ENCODE measurements at regions not wholly inside any gene's neighbourhood (a gene's known extent, or its start where the extent isn't known, plus 50 kb on each side); places are given as distances from the start of the nearest gene placed in this dataset.

DNA sequence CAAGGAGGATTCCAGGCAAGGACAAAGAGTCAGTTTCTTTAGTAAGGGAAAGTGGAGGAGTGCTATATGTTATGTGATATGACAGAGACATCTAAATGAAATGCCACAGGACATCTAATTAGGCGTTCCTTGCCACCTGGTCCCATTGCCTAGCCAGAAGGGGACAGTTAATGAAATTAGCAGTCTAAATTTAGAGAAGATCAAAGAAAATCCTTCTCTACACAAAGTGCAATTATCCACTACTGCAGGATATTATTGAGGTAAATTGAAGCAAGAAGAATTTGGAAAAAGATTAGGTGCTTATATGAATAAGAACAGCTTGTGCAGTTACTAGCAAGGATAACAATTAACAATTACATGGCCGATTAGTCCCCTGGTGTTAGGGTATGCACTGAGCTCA is 495.3 kb upstream of the NMUR2 start:
- no peaks in the 10 kb centered on the region for H3K4me1 ChIP-seq
- intact Hi-C loops (cut with DNase I): no loop called here
- WGBS: 66% methylated on average over 2 of the region's 2 CpGs
- no peaks in the 10 kb centered on the region for H3K9me3 ChIP-seq
- no peak overlapping the region for H3K27ac ChIP-seq (replicated peaks in 1 of 4)
- H3K4me3 ChIP-seq: no peak overlapping the region
- H3K36me3 ChIP-seq: no peaks in the 10 kb centered on the region
- H3K27me3 ChIP-seq: no peaks in the 10 kb centered on the region
- TF ChIP-seq, protein P1, sequence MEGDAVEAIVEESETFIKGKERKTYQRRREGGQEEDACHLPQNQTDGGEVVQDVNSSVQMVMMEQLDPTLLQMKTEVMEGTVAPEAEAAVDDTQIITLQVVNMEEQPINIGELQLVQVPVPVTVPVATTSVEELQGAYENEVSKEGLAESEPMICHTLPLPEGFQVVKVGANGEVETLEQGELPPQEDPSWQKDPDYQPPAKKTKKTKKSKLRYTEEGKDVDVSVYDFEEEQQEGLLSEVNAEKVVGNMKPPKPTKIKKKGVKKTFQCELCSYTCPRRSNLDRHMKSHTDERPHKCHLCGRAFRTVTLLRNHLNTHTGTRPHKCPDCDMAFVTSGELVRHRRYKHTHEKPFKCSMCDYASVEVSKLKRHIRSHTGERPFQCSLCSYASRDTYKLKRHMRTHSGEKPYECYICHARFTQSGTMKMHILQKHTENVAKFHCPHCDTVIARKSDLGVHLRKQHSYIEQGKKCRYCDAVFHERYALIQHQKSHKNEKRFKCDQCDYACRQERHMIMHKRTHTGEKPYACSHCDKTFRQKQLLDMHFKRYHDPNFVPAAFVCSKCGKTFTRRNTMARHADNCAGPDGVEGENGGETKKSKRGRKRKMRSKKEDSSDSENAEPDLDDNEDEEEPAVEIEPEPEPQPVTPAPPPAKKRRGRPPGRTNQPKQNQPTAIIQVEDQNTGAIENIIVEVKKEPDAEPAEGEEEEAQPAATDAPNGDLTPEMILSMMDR (IDR thresholded peaks at IDR 0.05): no peak
- TF ChIP-seq EP300 (IDR thresholded peaks at IDR 0.05) (no peak), POLR2AphosphoS5 (IDR thresholded peaks at IDR 0.05) (no peak)
- DNase-seq (ENCODE audit: extremely low spot score): no peak

DNA sequence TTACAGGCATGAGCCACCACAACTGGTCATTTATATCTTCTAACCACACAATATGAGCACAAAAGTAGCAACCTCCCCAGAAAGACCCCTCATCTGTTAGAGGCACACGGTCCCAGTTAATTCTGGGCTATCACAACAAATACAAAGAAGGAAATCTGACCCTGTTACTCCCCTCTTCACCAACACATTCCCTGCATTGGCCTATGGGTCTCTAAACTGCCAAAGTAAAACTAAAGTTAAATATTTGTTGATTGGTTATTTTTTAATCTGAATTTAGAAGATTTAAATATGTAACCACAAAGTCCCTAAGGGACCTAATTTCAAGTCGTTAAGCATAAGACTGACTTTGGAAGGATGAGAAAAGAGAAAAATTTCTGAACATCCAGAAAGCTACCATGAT is 496.7 kb upstream of the NMUR2 start:
- Histone ChIP-seq H3K9me3 (no peaks in the 10 kb centered on the region), H3K36me3 (no peaks in the 10 kb centered on the region), H3K4me3 (no peak overlapping the region), H3K4me1 (no peaks in the 10 kb centered on the region), H3K27ac (replicated peaks in 1 of 4) (no peak overlapping the region), H3K27me3 (no peaks in the 10 kb centered on the region)
- TF ChIP-seq POLR2A (IDR thresholded peaks at IDR 0.05; ENCODE audit: low read depth): no peak
- TF ChIP-seq POLR2AphosphoS5 (IDR thresholded peaks at IDR 0.05): no peak
- no peak for TF ChIP-seq EP300 (IDR thresholded peaks at IDR 0.05)
- TF ChIP-seq, protein P1 (IDR thresholded peaks at IDR 0.05): no peak
- no peak for DNase-seq (ENCODE audit: extremely low spot score)
- intact Hi-C loops (cut with DNase I): no loop called here
- WGBS: 80% methylated on average over 2 of the region's 2 CpGs

DNA sequence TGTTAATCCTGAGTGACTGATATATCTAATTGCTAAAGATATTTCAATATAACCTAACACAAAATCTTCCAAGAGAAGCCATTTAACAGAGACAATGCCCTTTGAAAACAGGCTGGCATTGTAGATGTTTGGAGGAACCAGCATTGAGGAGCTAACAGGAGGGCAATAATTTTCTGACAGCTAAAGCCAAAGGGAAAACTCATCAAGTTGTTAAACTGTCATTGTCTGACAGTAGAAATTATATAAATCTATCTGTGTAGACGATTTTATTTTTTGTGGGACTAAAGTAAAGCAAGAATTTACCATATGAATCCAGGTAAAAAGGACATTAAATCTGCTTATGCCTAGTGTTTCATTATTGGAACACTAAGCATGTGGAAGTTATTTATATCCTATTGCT is 500.2 kb upstream of the NMUR2 start:
- no peak for TF ChIP-seq POLR2A (IDR thresholded peaks at IDR 0.05; ENCODE audit: low read depth)
- no peak for TF ChIP-seq POLR2AphosphoS5 (IDR thresholded peaks at IDR 0.05)
- TF ChIP-seq EP300 (IDR thresholded peaks at IDR 0.05): no peak
- TF ChIP-seq, protein P1 (IDR thresholded peaks at IDR 0.05): no peak
- H3K4me1 ChIP-seq: no peaks in the 10 kb centered on the region
- H3K4me3 ChIP-seq: no peak overlapping the region
- no peaks in the 10 kb centered on the region for H3K36me3 ChIP-seq
- no peak overlapping the region for H3K27ac ChIP-seq (replicated peaks in 1 of 4)
- intact Hi-C loops (cut with DNase I): no loop called here
- WGBS: 50% methylated on average over 1 of the region's 1 CpG
- no peak for DNase-seq (ENCODE audit: extremely low spot score)
- H3K27me3 ChIP-seq: no peaks in the 10 kb centered on the region
- H3K9me3 ChIP-seq: no peaks in the 10 kb centered on the region

DNA sequence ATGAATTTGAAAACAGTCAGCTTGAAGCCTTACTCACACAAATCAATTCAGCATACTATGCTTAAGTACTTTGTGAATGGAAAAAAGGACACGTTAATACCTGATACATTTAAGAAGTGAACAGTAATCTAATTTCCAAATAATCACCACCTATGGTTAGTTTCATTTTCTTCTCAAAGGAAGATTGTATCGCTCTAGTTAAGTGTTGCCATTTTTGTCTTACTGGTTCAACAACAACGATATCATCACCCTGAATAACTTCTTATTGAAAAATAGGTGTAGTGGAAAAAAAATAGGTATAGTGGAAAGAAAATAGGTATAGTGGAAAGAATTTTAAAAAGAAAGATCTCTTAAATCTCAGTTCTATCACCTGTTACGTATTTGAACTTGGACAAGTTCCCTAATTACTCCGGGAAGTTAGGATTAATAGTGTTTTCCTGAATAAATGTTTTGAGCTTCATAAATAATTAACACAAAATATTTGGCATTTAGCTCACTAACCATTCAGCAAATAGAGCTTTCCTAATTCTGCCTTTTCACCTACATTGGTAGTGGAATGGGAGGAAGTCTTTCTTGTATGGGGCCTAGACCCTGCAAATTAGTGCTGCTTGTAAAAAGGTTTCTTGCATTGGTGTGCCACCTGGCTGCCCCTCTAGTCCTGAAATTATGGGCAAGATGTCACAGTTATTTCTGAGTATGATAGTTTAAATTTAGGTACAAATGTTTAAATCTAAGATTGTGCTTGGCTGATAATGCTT is 502.6 kb upstream of the NMUR2 start:
- H3K9me3 ChIP-seq: no peaks in the 10 kb centered on the region
- TF ChIP-seq, protein P1 (IDR thresholded peaks at IDR 0.05): no peak
- TF ChIP-seq POLR2AphosphoS5 (IDR thresholded peaks at IDR 0.05) (no peak), EP300 (IDR thresholded peaks at IDR 0.05) (no peak), POLR2A (IDR thresholded peaks at IDR 0.05; ENCODE audit: low read depth) (no peak)

DNA sequence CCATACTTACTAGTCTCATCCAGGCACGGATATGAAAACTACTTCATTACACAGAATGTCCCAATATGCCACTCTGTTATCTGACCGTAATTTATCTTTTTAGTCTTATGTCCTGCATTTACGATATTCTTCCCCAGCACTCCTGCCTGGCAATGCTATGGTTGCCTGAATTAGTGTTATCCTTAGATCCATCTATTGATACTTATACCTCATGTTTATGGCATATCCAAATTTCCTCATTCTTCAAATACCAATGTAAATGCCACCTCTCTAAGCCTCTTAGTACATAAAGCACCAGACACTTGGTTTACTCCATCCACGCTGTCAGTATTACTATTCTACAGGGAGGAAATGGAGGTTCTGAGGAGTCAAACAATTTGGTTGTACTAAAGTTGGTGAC is 507.8 kb upstream of the NMUR2 start:
- Histone ChIP-seq H3K27ac (replicated peaks in 1 of 4) (no peak overlapping the region), H3K9me3 (no peaks in the 10 kb centered on the region), H3K4me3 (no peak overlapping the region), H3K27me3 (no peaks in the 10 kb centered on the region), H3K4me1 (no peaks in the 10 kb centered on the region), H3K36me3 (no peaks in the 10 kb centered on the region)
- intact Hi-C loops (cut with DNase I): no loop called here
- TF ChIP-seq, protein P1 (IDR thresholded peaks at IDR 0.05): no peak
- no peak for TF ChIP-seq EP300 (IDR thresholded peaks at IDR 0.05)
- TF ChIP-seq POLR2AphosphoS5 (IDR thresholded peaks at IDR 0.05): no peak
- no peak for TF ChIP-seq POLR2A (IDR thresholded peaks at IDR 0.05; ENCODE audit: low read depth)
- 64% methylated on average over 4 of the region's 4 CpGs for WGBS
- DNase-seq (ENCODE audit: extremely low spot score): no peak

More for the DNA sequence above, 502.6 kb upstream of the NMUR2 start:
- WGBS: 84% methylated on average over 5 of the region's 5 CpGs
- Histone ChIP-seq H3K27ac (replicated peaks in 1 of 4) (no peak overlapping the region), H3K27me3 (no peaks in the 10 kb centered on the region), H3K36me3 (no peaks in the 10 kb centered on the region), H3K4me1 (no peaks in the 10 kb centered on the region), H3K4me3 (no peak overlapping the region)
- intact Hi-C loops (cut with DNase I): no loop called here
- no peak for DNase-seq (ENCODE audit: extremely low spot score)
